Activated CD4-positive, alpha-beta T cell treated with anti-CD3 and anti-CD28 coated beads, Interleukin-2, amount 50 U/mL, for 1 hour (primary cell): ENCODE measurements at regions not wholly inside any gene's neighbourhood (a gene's known extent, or its start where the extent isn't known, plus 50 kb on each side); places are given as distances from the start of the nearest gene placed in this dataset.

Experiments
- DNase-seq: peaks from one replicate; pipeline ENCODE4 v3.0.0-alpha.2; 2020

GRCh38 chr10:7477538-7478334, 66.9 kb upstream of the SFMBT2 start:
- no peak for DNase-seq

DNA sequence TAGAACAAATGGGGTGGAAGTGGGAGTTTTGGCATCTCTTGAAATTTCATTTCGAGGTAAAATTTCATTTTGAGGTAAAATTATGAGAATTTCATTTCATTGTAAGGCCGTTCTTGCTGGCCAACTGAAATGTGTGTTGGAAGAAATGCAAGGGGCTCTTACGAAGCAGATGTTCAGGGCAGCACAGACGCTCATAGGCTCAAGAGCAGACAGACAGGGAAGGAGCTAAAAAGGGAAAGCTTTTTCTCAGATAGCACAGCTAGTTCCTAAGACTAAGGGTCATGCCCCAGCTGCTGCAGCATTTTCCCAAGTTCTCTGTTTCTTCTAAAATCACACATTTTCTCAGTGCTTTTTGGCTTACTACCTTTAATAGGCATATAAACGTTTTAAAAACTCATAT, 65.1 kb upstream of the SFMBT2 start:
- no peak for DNase-seq

GRCh38 chr10:7475046-7475911, 64.4 kb upstream of the SFMBT2 start:
- DNase-seq, result no peak

- no peak for DNase-seq
Measured at GRCh38 chr10:7474388-7474787, 63.6 kb upstream of the SFMBT2 start.

DNA sequence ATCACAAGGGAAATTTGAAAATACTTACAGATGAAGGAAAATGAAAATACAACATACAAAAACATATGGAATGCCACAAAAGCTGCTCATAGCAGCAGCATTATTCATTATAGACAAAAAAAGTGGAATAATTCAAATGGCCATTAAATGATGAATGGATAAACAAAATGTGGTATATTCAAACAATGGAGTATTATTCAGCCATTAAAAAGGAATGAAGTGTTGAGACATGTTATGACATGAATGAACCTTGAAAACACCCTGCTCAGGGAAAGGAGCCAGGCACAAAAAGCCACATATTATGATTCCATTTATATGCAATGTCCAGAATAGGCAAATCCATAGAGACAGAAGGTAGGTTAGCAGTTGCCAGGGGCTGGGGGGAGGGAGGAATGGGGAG, 62.6 kb upstream of the SFMBT2 start:
- DNase-seq, result no peak

GRCh38 chr10:7471720-7472367, 61.0 kb upstream of the SFMBT2 start:
- DNase-seq, result no peak

DNA sequence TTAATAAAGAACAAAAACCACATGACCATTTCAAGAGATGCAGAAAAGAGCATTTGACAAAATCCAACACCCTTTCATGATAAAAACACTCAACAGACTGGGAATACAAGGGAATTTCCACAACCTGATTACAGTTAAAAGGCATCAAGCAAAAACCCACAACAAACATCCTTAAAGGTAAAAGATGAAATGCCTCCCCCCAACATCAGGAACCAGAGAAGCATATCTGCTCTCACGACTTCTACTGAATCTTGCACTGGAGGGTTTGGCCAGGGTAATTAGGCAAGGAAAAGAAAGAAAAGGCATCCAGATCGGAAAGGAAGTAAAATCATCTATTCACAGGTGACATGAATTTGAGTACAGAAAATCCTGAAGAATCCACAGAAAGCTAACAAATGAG, 59.5 kb upstream of the SFMBT2 start:
- no peak for DNase-seq

DNA sequence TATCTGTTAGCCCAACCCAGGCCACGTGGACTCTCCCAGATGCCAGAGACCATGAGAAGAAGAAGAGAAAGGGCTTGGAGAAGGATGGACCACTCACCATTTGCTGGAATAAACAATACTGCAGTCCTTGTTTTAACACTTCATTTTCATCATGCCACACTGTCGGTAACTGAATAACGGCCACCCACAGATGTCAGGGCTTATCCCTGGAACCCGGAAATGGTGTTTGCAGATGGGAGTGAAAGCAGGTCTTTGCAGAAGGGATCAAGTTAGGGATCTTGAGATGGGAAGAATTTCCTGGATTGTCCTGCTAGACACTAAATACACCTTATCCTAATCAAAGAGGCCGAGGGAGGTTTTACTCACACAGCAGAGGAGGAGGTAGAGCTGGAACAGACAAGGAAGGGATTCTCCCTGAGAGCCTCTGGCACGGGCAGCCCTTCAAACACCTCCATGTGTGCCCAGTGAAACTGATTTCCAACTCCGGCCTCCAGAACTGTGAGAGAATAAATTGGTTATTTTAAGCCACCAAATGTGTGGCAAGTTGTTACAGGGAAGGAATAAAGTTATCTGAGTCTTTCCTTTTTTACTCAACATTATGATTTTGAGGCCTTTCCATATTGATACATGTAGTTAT, 56.3 kb upstream of the SFMBT2 start:
- DNase-seq, result no peak

GRCh38 chr10:7464691-7465090, 53.9 kb upstream of the SFMBT2 start:
- DNase-seq, result no peak
